Spinal cord (tissue), 9 donors: ENCODE measurements at regions not wholly inside any gene's neighbourhood (a gene's known extent, or its start where the extent isn't known, plus 50 kb on each side); places are given as distances from the start of the nearest gene placed in this dataset.

Experiments
- DNase-seq, 6 donors: peaks; one replicate each; pipeline versions ENCODE4 v3.0.0 to v3.0.0-alpha.2; 2013 to 2015; ENCODE audit warnings: low spot score in 6 of 6, low read depth in 4 of 6
- H3K27ac ChIP-seq: one replicate; pipeline ENCODE4 v1.5.1; 2013; ENCODE audit warnings: low read depth, low read length, control low read depth
- H3K27me3 ChIP-seq: one replicate; pipeline ENCODE4 v1.6.1; 2013; ENCODE audit warnings: low read length; ENCODE audit not compliant: control insufficient read depth, insufficient read depth
- H3K36me3 ChIP-seq: one replicate; pipeline ENCODE4 v1.6.1; 2013; ENCODE audit warnings: low read length; ENCODE audit not compliant: control insufficient read depth, insufficient read depth
- H3K4me1 ChIP-seq: one replicate; pipeline ENCODE4 v1.6.1; 2013; ENCODE audit warnings: low read length; ENCODE audit not compliant: control insufficient read depth, insufficient read depth
- H3K4me3 ChIP-seq: one replicate; pipeline ENCODE4 v1.5.1; 2013; ENCODE audit warnings: low read depth, low read length, control low read depth
- H3K9me3 ChIP-seq: one replicate; pipeline ENCODE4 v1.6.1; 2013; ENCODE audit warnings: low read length; ENCODE audit not compliant: control insufficient read depth, insufficient read depth
- WGBS: methylation state at CpG from one replicate; pipeline ENCODE4 v1.1.5; 2013; ENCODE audit warnings: missing lambda C conversion rate; ENCODE audit not compliant: insufficient coverage; 5-methylcytosine and 5-hydroxymethylcytosine counted together
- donor health status: healthy.

DNA sequence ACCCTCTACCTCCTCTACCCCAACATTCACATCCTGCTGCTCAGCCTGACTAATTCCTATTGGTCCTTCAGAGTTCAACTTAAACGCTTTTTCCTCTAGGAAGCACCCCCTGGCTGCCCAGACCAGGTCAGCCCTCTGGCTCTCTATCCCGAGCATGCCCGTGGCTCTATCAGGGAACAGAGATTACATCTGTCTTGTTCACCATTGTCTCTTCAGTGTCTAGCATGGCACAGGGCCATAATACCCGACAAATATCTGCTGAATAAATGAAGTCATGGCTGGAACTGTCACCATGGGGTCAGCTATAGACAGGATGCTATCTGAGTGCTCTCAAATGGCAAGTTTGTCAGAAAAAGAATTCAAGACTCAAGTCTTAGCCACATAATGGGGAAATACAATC, 296.9 kb upstream of the CHRNA7 start:
- no peaks in the 10 kb centered on the region for H3K27me3 ChIP-seq
- H3K4me3 ChIP-seq = no peak overlapping the region
- no peaks in the 10 kb centered on the region for H3K4me1 ChIP-seq
- WGBS = 68% methylated on average over 4 of the region's 4 CpGs
- no peak for DNase-seq
- peaks cover 2% of the 10 kb centered on the region for H3K9me3 ChIP-seq
- H3K36me3 ChIP-seq = no peaks in the 10 kb centered on the region
- H3K27ac ChIP-seq = no peak overlapping the region

DNA sequence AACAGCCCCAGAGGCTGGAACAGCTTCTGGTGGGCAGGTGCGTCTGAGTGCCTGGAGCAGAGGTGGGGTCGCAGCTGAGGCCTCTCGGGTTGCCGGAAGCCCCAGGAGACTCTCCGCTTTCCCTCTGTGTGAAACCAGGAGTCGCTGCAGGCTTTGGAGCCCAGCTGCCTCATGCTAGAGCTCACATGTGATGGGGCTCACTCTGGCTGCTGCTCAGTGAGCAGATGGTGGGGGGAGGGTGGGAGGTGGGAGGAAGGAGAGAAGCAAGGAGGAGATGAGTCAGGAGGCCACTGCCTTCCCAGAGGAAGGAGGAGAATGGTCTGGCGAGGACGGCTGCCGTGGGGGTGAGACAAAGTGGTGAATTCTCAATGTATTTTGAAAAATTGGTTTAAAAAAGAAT, 290.1 kb upstream of the CHRNA7 start:
- no peak overlapping the region for H3K4me3 ChIP-seq
- peaks cover 3% of the 10 kb centered on the region for H3K36me3 ChIP-seq
- no peaks in the 10 kb centered on the region for H3K4me1 ChIP-seq
- peaks cover 5% of the 10 kb centered on the region for H3K9me3 ChIP-seq
- WGBS = 48% methylated on average over 9 of the region's 9 CpGs
- H3K27me3 ChIP-seq = no peaks in the 10 kb centered on the region
- no peak overlapping the region for H3K27ac ChIP-seq
- peak in 2 of 6 donors; percentile 8 to 26 for DNase-seq

DNA sequence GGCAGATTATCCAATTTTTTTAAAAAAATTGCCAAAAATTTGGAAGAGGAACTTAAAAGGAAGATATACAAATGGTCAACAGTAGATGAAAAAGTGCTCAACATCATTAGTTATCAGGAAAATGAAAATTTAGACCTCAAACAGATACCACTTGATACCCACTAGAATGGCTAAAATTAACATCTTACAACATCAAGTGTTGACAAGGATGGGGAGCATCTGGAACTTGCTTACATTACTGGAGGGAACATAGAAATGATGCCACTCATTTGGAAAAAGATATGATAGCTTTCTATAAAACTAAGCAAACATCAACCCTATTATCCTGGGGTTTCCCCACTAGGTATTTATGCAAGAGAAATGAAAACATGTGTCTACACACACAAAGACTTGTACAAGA, 284.5 kb upstream of the CHRNA7 start:
- H3K27me3 ChIP-seq = no peaks in the 10 kb centered on the region
- no peaks in the 10 kb centered on the region for H3K36me3 ChIP-seq
- H3K27ac ChIP-seq = no peak overlapping the region
- no peak for DNase-seq
- H3K9me3 ChIP-seq = peaks cover 5% of the 10 kb centered on the region
- H3K4me1 ChIP-seq = no peaks in the 10 kb centered on the region
- H3K4me3 ChIP-seq = no peak overlapping the region

DNA sequence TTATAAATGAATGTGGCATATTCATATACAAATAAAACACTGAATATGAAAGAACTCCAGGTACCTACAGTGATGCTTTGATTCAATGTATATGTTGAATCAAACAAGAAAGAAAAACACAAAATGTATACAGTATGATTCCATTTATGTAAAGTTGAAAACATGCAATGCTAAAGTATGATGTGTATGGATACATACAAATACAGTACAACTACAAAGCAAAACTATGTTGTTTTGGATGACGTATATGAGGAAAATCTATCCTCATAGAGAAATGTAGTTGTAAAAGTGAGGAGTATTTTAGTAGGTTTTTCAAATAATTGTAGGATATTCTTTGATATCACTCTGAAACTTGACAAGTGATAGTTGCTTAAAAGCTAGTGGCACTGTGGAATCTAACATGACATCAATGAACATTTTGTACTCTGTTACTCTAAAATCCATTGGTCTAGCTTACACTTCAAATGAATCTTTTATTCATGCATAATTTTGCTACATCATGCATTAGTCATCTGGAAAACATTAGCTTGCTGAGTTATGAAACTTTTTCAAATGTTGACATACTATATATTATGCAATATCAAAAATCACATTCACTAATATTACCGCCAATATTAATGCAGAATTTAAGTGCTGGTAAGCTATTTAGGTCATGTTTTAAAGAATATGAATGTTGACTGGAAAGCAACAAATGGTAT, 278.1 kb upstream of the CHRNA7 start:
- Histone ChIP-seq H3K36me3 (no peaks in the 10 kb centered on the region), H3K27ac (no peak overlapping the region), H3K4me1 (no peaks in the 10 kb centered on the region), H3K4me3 (no peak overlapping the region), H3K27me3 (no peaks in the 10 kb centered on the region), H3K9me3 (no peaks in the 10 kb centered on the region)
- WGBS = no CpG with 5 or more reads among the region's 2 CpGs
- no peak for DNase-seq

DNA sequence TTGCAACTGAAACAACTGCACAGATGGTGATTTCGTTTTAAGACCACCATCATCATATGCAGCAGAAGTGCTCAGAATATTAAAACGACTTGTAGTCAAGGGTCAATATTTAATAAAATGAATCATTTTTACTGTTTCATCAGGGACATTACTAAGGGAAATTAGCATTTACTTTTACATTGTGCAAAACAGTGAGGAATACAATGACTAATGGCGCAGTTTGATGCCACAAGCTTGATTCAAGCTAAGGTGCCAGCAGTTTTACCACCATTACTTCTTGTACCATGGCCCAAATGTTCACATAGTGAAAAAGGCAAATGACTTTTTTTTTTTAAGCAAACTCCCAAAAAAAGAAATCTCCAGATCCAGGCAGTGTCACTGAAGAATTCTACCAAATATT, 277.4 kb upstream of the CHRNA7 start:
- DNase-seq = no peak
- Histone ChIP-seq H3K4me1 (no peaks in the 10 kb centered on the region), H3K27me3 (no peaks in the 10 kb centered on the region), H3K4me3 (no peak overlapping the region), H3K27ac (no peak overlapping the region), H3K36me3 (no peaks in the 10 kb centered on the region), H3K9me3 (no peaks in the 10 kb centered on the region)
- 80% methylated on average over 1 of the region's 3 CpGs for WGBS

DNA sequence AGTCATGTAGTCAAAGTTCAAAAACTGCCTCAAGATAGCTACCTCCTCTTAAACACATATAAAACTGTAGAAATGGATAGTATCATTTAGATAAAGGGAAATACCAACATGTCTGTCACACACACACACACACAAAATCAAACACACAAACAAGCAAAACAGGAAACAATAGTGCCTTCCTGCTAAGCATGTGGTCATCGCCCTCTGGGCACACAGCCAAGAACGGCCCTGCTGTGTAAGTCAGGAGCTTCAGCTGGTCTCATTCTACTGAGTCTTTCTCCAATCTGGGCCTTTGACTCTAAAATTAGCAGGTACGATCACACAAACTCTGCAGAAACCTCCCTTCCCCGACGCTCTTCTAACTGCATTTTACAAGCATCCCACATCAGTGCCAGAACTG, 272.2 kb upstream of the CHRNA7 start:
- WGBS = 34% methylated on average over 4 of the region's 5 CpGs
- Histone ChIP-seq H3K27ac (no peak overlapping the region), H3K4me1 (no peaks in the 10 kb centered on the region), H3K27me3 (no peaks in the 10 kb centered on the region), H3K36me3 (no peaks in the 10 kb centered on the region), H3K4me3 (no peak overlapping the region), H3K9me3 (no peaks in the 10 kb centered on the region)
- DNase-seq = peak in 2 of 6 donors; percentile 14 to 35

DNA sequence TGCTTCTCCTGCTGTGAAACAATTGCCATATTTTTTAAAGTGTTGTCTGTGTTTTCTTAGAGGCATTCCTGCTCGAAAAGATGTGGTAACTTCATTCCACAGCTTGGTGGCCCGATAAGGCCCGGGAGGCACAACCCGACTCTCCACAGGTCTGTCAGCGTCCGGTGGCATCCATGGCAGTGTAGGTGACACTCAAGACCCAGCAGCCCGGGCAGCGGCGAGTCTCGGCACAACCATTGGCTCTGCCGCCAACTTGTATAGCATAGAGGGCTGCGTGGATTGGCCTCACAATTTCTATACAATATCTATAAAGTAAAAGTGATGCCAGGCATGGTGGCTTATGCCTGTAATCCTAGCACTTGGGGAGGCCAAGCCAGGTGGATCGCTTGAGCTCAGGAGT, 262.3 kb upstream of the CHRNA7 start:
- H3K9me3 ChIP-seq = no peaks in the 10 kb centered on the region
- 97% methylated on average over 8 of the region's 13 CpGs for whole genome bisulfite sequencing
- no peaks in the 10 kb centered on the region for H3K27me3 ChIP-seq
- no peaks in the 10 kb centered on the region for H3K4me1 ChIP-seq
- no peak for DNase-seq
- no peak overlapping the region for H3K27ac ChIP-seq
- H3K4me3 ChIP-seq = no peak overlapping the region
- H3K36me3 ChIP-seq = no peaks in the 10 kb centered on the region

DNA sequence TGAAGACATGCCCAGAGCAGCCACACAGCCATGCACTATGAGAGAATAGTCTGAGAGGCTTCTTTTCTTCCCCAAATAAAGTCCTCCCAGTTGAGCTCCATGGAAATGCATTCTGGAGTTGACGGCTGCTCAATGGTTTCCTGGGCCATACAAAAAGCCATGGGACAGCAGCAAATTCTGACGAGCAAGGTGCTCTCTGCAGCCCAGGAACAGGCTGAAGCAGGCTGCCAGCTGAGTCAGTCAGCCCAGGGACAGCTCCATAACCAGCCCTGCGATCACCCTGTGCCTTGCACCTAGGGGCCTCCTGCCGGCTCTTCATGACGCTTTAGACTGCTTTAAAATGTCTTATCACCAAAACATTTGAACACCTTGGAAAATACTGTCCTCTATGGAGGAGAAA, 256.3 kb upstream of the CHRNA7 start:
- H3K4me3 ChIP-seq = no peak overlapping the region
- H3K27me3 ChIP-seq = no peaks in the 10 kb centered on the region
- H3K4me1 ChIP-seq = no peaks in the 10 kb centered on the region
- peak in 2 of 6 donors; percentile 8 to 9 for DNase-seq
- H3K9me3 ChIP-seq = no peaks in the 10 kb centered on the region
- H3K27ac ChIP-seq = no peak overlapping the region
- 3% methylated on average over 2 of the region's 5 CpGs for WGBS
- no peaks in the 10 kb centered on the region for H3K36me3 ChIP-seq

DNA sequence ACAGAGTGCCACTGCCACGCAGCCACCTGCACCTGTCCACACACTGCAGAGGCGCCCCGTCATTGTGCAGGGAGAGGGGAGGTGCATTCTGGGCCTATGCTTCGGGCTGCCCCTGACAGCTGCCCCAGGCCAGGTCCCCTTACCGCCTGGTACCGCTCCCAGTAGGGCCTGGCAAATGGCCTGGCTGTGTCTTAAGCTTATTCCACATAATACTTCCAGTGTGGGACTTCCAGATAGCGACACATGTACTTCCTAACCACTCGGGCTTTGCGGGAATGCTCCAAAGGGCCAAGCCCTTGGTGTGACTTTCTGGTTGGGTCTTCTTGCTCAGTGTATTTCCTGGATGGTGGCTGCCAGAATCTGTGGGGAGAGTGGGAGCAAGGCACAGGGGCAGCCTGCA, 254.3 kb upstream of the CHRNA7 start:
- Histone ChIP-seq H3K27ac (no peak overlapping the region), H3K4me1 (no peaks in the 10 kb centered on the region), H3K4me3 (no peak overlapping the region), H3K36me3 (no peaks in the 10 kb centered on the region), H3K27me3 (no peaks in the 10 kb centered on the region), H3K9me3 (no peaks in the 10 kb centered on the region)
- DNase-seq = no peak
- WGBS = 100% methylated on average over 3 of the region's 9 CpGs

DNA sequence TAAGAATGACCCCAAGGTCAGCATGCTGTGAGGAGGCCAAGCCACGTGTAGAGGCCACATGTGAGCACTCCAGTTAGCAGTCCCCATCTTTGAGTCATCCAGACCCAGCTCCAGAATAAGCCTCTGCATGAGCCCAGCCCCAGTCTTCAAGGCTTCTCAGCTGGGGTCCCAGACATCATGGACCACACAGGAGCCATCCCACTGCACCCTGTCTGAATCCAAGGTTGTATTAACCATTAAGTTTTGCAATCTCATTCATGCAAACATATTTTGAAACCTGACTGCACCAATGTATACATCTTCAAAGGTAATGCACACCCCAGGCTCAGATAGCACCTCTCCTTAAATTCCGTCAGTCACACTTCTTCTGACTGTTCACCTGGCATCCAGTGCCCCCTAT, 249.1 kb upstream of the CHRNA7 start:
- Histone ChIP-seq H3K27me3 (no peaks in the 10 kb centered on the region), H3K4me3 (no peak overlapping the region), H3K4me1 (no peaks in the 10 kb centered on the region), H3K9me3 (no peaks in the 10 kb centered on the region), H3K27ac (no peak overlapping the region), H3K36me3 (no peaks in the 10 kb centered on the region)
- DNase-seq = no peak
- WGBS = 68% methylated on average over 2 of the region's 2 CpGs
